Kidney (tissue), 13 donors: ENCODE measurements at regions not wholly inside any gene's neighbourhood (a gene's known extent, or its start where the extent isn't known, plus 50 kb on each side); places are given as distances from the start of the nearest gene placed in this dataset.
"Not testable (repeated sequence)": the region's sequence is repeated elsewhere in the genome, so short reads cannot be mapped to it uniquely, and the experiment has no call there.

Source experiments
- DNase-seq, 5 donors: peaks; one replicate each; pipeline ENCODE4 v3.0.0-alpha.2; 2013 to 2020
- FAIRE-seq: peaks from 2 replicates; lab custom pipeline; 2012; peaks lifted over from hg19 to GRCh38; lab: Jason Lieb, UNC
- H3K27ac ChIP-seq, 2 donors: one replicate each; pipeline ENCODE4 v1.7.0; 2013; ENCODE audit warnings: low read depth in 2 of 2, low read length in 2 of 2, inconsistent platforms in 1 of 2
- H3K27me3 ChIP-seq: one replicate; pipeline ENCODE4 v1.7.1; 2013; ENCODE audit warnings: low read length, inconsistent platforms; ENCODE audit not compliant: control insufficient read depth, insufficient read depth
- H3K36me3 ChIP-seq, 3 donors: one replicate each; pipeline versions ENCODE4 v1.7.0 to v1.7.1; 2013; ENCODE audit warnings: low read length in 3 of 3, control low read depth in 1 of 3, inconsistent platforms in 1 of 3; ENCODE audit not compliant: insufficient read depth in 3 of 3, control insufficient read depth in 2 of 3
- H3K4me1 ChIP-seq, 3 donors: one replicate each; pipeline versions ENCODE4 v1.7.0 to v1.7.1; 2013; ENCODE audit warnings: low read length in 3 of 3, inconsistent platforms in 1 of 3, low read depth in 1 of 3; ENCODE audit not compliant: control insufficient read depth in 2 of 3, insufficient read depth in 2 of 3
- H3K4me3 ChIP-seq, 3 donors: one replicate each; pipeline versions ENCODE4 v1.7.0 to v1.8.1; 2013; ENCODE audit warnings: low read length in 3 of 3, control low read depth in 1 of 3, inconsistent platforms in 1 of 3
- H3K9ac ChIP-seq, 3 donors: one replicate each; pipeline versions ENCODE4 v1.7.0 to v1.7.1; 2013; ENCODE audit warnings: low read length in 3 of 3, control low read depth in 1 of 3, inconsistent platforms in 1 of 3
- H3K9me3 ChIP-seq, 3 donors: one replicate each; pipeline versions ENCODE4 v1.7.0 to v1.7.1; 2013; ENCODE audit warnings: low read length in 3 of 3, control low read depth in 1 of 3, inconsistent platforms in 1 of 3; ENCODE audit not compliant: control insufficient read depth in 2 of 3, insufficient read depth in 1 of 3
- CTCF ChIP-seq: IDR thresholded peaks from 3 replicates; pipeline ENCODE4 v1.5.1; 2012; ENCODE audit warnings: mild to moderate bottlenecking, moderate library complexity, borderline replicate concordance; ENCODE audit not compliant: insufficient read depth; ENCODE audit errors: extremely low read depth
- intact Hi-C: fragments of 100-400 bp; cut with DNase I; formaldehyde crosslinking; loops from one replicate; pipeline ENCODE4 v1.11.1; 2022
- donor health status: control.
- donor health status: control.
- donor health status: control.
- donor health status: control.
- donor health status: control.
- donor health status: DM: yes; HTN: yes; CAD: no.
- donor health status: Normal renal cell carcinoma (clear cell type).

GRCh38 chr2:107569496-107569895, 257.2 kb upstream of the RGPD4 start:
- no peaks in the 10 kb centered on the region for H3K27me3 ChIP-seq
- H3K9me3 ChIP-seq: no peaks in the 10 kb centered on the region
- no peak overlapping the region for H3K9ac ChIP-seq
- H3K27ac ChIP-seq: no peak overlapping the region
- H3K36me3 ChIP-seq: no peaks in the 10 kb centered on the region
- H3K4me3 ChIP-seq: no peak overlapping the region
- peaks cover 0 to 2% (median 0%) of the 10 kb centered on the region in 3 donors for H3K4me1 ChIP-seq
- intact Hi-C loops: no loop called here
- no peak for DNase-seq
- no peak for FAIRE-seq
- no peak for TF ChIP-seq CTCF

DNA sequence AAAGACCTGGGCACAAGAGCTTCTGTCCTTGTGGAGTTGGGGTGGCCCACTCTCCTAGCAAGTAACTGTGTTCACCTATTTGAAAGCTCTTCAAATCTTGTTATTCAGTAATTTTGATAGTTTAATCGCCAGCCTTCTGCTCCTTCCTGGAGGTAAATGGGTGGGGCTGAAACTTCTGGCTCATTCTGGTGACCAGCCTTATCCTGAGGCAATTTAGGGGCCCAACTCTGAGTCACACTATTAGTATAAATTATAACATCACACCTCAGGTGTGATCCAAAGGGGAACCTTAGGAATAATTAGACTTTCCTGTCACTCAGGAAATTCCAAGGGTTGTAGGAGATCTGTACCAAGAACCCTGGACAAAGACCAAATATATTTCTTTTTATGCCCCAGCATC, 255.8 kb upstream of the RGPD4 start:
- Histone ChIP-seq H3K4me1 (peaks cover 0 to 2% (median 0%) of the 10 kb centered on the region in 3 donors), H3K9me3 (no peaks in the 10 kb centered on the region), H3K27me3 (no peaks in the 10 kb centered on the region), H3K9ac (no peak overlapping the region), H3K4me3 (no peak overlapping the region), H3K27ac (no peak overlapping the region), H3K36me3 (no peaks in the 10 kb centered on the region)
- TF ChIP-seq CTCF: no peak
- FAIRE-seq: no peak
- intact Hi-C loops: no loop called here
- DNase-seq: no peak

DNA sequence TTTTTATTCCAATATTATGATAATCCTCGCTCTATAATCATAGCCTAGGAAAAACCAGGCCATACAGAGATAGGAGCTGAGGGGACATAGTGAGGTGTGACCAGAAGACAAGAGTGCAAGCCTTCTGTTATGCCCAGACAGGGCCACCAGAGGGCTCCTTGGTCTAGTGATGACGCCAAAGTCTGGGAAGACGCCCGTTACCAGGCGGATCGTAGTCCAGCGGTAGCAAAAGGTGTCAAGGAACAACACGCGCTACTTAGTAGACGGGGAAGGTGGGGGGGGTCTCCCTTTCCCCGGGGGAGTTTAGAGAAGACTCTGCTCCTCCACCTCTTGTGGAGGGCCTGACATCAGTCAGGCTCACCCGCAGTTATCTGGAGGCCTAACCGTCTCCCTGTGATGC, 253.8 kb upstream of the RGPD4 start:
- FAIRE-seq, H3K9me3 ChIP-seq, H3K36me3 ChIP-seq, H3K27me3 ChIP-seq, H3K9ac ChIP-seq, H3K27ac ChIP-seq, H3K4me1 ChIP-seq, DNase-seq, intact Hi-C loops, H3K4me3 ChIP-seq: not testable (repeated sequence)
- peak; percentile 5 for TF ChIP-seq CTCF

- no peaks in the 10 kb centered on the region for H3K4me1 ChIP-seq
- FAIRE-seq (no peak), DNase-seq (no peak)
- H3K36me3 ChIP-seq: no peaks in the 10 kb centered on the region
- intact Hi-C loops: no loop called here
- H3K27ac ChIP-seq: no peak overlapping the region
- no peak overlapping the region for H3K4me3 ChIP-seq
- no peaks in the 10 kb centered on the region for H3K9me3 ChIP-seq
- H3K27me3 ChIP-seq: no peaks in the 10 kb centered on the region
- no peak for TF ChIP-seq CTCF
- no peak overlapping the region for H3K9ac ChIP-seq
Observed at GRCh38 chr2:107576991-107577390, 249.7 kb upstream of the RGPD4 start.
